ENCODE measurements at regions not wholly inside any gene's neighbourhood (a gene's known extent, or its start where the extent isn't known, plus 50 kb on each side); places are given as distances from the start of the nearest gene placed in this dataset.
A peak's percentile ranks its signal among the peaks of the same experiment; 100 is the strongest.
"Not testable (repeated sequence)": the region's sequence is repeated elsewhere in the genome, so short reads cannot be mapped to it uniquely, and the experiment has no call there.

- no peak for DNase-seq
Measured at GRCh38 chr13:26883613-26884257, 123.1 kb upstream of the GPR12 start.

GRCh38 chr13:26882731-26883130 lies 122.1 kb upstream of the GPR12 start:
- no peak for DNase-seq

- no peak for DNase-seq
Measured at GRCh38 chr13:26881154-26881553, 120.6 kb upstream of the GPR12 start.

- no peak for DNase-seq
Measured at GRCh38 chr13:26880735-26881134, 120.1 kb upstream of the GPR12 start.

GRCh38 chr13:26878438-26878837 lies 117.9 kb upstream of the GPR12 start:
- no peak for DNase-seq

GRCh38 chr13:26873386-26873698 lies 112.8 kb upstream of the GPR12 start:
- DNase-seq = no peak

GRCh38 chr13:26872525-26873385 lies 112.2 kb upstream of the GPR12 start:
- peak; percentile 81 for DNase-seq

- no peak for DNase-seq
Measured at GRCh38 chr13:26867451-26868091, 107.0 kb upstream of the GPR12 start.

- no peak for DNase-seq
Measured at GRCh38 chr13:26864576-26864975, 104.0 kb upstream of the GPR12 start.

GRCh38 chr13:26861941-26862340 lies 101.4 kb upstream of the GPR12 start:
- no peak for DNase-seq

GRCh38 chr13:26855921-26856320 lies 95.3 kb upstream of the GPR12 start:
- no peak for DNase-seq

- no peak for DNase-seq
Measured at GRCh38 chr13:26855071-26855470, 94.5 kb upstream of the GPR12 start.

GRCh38 chr13:26853323-26853722 lies 92.7 kb upstream of the GPR12 start:
- DNase-seq = no peak

GRCh38 chr13:26847281-26847680 lies 86.7 kb upstream of the GPR12 start:
- DNase-seq = no peak

GRCh38 chr13:26845063-26845462 lies 84.5 kb upstream of the GPR12 start:
- not testable (repeated sequence) for DNase-seq

- no peak for DNase-seq
Measured at GRCh38 chr13:26839682-26840081, 79.1 kb upstream of the GPR12 start.

- no peak for DNase-seq
Measured at GRCh38 chr13:26838821-26839220, 78.2 kb upstream of the GPR12 start.

GRCh38 chr13:26837997-26838396 lies 77.4 kb upstream of the GPR12 start:
- no peak for DNase-seq

GRCh38 chr13:26837102-26837501 lies 76.5 kb upstream of the GPR12 start:
- DNase-seq = no peak

- DNase-seq = no peak
Measured at GRCh38 chr13:26836626-26837025, 76.0 kb upstream of the GPR12 start.

- no peak for DNase-seq
Measured at GRCh38 chr13:26834646-26835045, 74.1 kb upstream of the GPR12 start.

GRCh38 chr13:26831336-26831908 lies 70.8 kb upstream of the GPR12 start:
- peak; percentile 71 for DNase-seq

- no peak for DNase-seq
Measured at GRCh38 chr13:26829716-26830115, 69.1 kb upstream of the GPR12 start.

- no peak for DNase-seq
Measured at GRCh38 chr13:26824581-26824980, 64.0 kb upstream of the GPR12 start.

Data from NCI-H748 treated with DMSO at 0.1 percent for 48 hours (cell line).